ENCODE measurements at regions not wholly inside any gene's neighbourhood (a gene's known extent, or its start where the extent isn't known, plus 50 kb on each side); places are given as distances from the start of the nearest gene placed in this dataset.

- DNase-seq (ENCODE audit: low spot score, unreplicated experiment), result no peak
- no peaks in the 10 kb centered on the region for H3K36me3 Mint-ChIP-seq (ENCODE audit: insufficient read depth)
- no peak overlapping the region for H3K27ac Mint-ChIP-seq
- H3K9me3 Mint-ChIP-seq (ENCODE audit: low read depth), result no peaks in the 10 kb centered on the region
- H3K4me3 Mint-ChIP-seq (ENCODE audit: low read depth), result no peak overlapping the region
- no peaks in the 10 kb centered on the region for H3K27me3 Mint-ChIP-seq
- no peaks in the 10 kb centered on the region for H3K4me1 Mint-ChIP-seq (ENCODE audit: low read depth)
- no peak for TF ChIP-seq CTCF (IDR thresholded peaks at IDR 0.05; ENCODE audit: unreplicated experiment)
Measured at GRCh38 chr2:48901416-48901815, 145.9 kb upstream of the LHCGR start.

GRCh38 chr2:48901015-48901343, 145.5 kb upstream of the LHCGR start:
- H3K9me3 Mint-ChIP-seq (ENCODE audit: low read depth), result no peaks in the 10 kb centered on the region
- DNase-seq (ENCODE audit: low spot score, unreplicated experiment), result no peak
- no peaks in the 10 kb centered on the region for H3K36me3 Mint-ChIP-seq (ENCODE audit: insufficient read depth)
- no peak for TF ChIP-seq CTCF (IDR thresholded peaks at IDR 0.05; ENCODE audit: unreplicated experiment)
- H3K27ac Mint-ChIP-seq, result no peak overlapping the region
- no peak overlapping the region for H3K4me3 Mint-ChIP-seq (ENCODE audit: low read depth)
- H3K27me3 Mint-ChIP-seq, result no peaks in the 10 kb centered on the region
- no peaks in the 10 kb centered on the region for H3K4me1 Mint-ChIP-seq (ENCODE audit: low read depth)

DNA sequence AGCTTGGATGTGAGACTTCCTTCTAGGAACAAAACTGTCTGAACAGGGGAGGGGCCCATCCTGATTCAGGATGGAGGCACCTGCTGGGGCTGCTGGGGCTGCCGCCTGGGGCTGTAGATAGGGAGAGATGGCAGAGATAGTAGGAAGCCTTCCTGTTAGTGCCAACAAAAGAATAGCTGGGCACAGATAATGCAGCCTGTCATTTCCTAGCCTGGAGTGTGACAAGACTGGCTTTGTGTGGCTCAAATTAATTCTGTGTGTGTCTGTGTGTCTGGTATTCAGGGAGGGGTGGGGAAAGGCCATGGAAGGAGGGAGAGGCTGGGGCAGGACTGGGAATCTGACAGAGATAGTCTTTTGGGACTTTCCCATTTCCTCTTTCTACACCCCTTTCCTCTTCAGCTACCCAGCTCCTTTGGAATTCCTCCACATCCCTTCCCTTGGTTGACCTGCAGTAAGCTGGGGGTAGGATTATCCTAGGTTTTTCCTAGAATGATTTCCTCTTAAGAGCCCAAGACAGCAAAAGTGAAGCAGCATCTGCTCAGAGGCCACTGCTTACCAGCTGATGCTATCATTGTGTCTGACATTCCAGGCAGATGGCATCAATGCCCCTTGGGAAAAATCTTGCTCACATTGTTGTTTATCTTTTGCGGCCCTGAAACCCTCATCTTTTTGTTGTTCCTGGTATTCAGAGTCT, 144.9 kb upstream of the LHCGR start:
- TF ChIP-seq CTCF (IDR thresholded peaks at IDR 0.05; ENCODE audit: unreplicated experiment), result no peak
- Mint-ChIP-seq H3K4me1 (ENCODE audit: low read depth) (no peaks in the 10 kb centered on the region), H3K36me3 (ENCODE audit: insufficient read depth) (no peaks in the 10 kb centered on the region), H3K27ac (no peak overlapping the region), H3K4me3 (ENCODE audit: low read depth) (no peak overlapping the region), H3K27me3 (no peaks in the 10 kb centered on the region), H3K9me3 (ENCODE audit: low read depth) (no peaks in the 10 kb centered on the region)
- DNase-seq (ENCODE audit: low spot score, unreplicated experiment), result no peak

GRCh38 chr2:48896870-48897269, 141.3 kb upstream of the LHCGR start:
- no peak overlapping the region for H3K4me3 Mint-ChIP-seq (ENCODE audit: low read depth)
- TF ChIP-seq CTCF (IDR thresholded peaks at IDR 0.05; ENCODE audit: unreplicated experiment), result no peak
- H3K4me1 Mint-ChIP-seq (ENCODE audit: low read depth), result peaks cover 7% of the 10 kb centered on the region
- H3K36me3 Mint-ChIP-seq (ENCODE audit: insufficient read depth), result no peaks in the 10 kb centered on the region
- no peaks in the 10 kb centered on the region for H3K9me3 Mint-ChIP-seq (ENCODE audit: low read depth)
- DNase-seq (ENCODE audit: low spot score, unreplicated experiment), result no peak
- H3K27me3 Mint-ChIP-seq, result no peaks in the 10 kb centered on the region
- H3K27ac Mint-ChIP-seq, result no peak overlapping the region

DNA sequence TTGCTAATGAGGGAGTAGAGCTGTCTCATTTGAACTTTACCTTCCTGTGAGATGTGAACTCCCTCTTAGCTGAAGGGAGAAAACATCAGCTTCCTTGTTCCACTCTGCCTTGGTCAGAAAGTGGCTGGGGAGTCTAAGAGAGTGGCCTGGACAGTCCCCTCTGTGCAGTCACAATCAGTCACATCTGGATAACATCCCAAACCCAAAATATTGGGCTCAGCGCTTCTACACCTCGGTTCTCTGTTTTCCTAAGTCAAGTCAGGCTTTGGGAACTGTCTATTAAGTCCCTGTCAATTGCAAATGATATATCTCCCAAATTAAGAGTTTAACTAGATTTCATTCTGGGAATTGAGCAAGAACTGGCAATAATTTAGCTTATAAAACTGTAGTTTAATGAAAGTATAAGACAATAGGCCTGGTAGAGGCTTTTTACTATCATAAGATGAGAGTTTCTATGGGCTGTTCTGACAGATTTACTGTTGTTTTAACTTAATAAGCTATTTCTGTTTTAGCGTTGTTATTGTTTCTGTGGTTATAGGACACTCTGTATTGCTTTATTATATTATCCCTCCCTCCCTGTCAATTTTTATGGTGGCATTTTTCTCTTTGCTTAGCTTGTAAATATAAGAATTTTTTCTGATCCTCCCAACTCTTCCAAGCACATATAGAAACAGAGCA, 135.1 kb upstream of the LHCGR start:
- H3K27me3 Mint-ChIP-seq, result no peaks in the 10 kb centered on the region
- H3K4me3 Mint-ChIP-seq (ENCODE audit: low read depth), result no peak overlapping the region
- H3K9me3 Mint-ChIP-seq (ENCODE audit: low read depth), result no peaks in the 10 kb centered on the region
- no peaks in the 10 kb centered on the region for H3K36me3 Mint-ChIP-seq (ENCODE audit: insufficient read depth)
- no peak for TF ChIP-seq CTCF (IDR thresholded peaks at IDR 0.05; ENCODE audit: unreplicated experiment)
- DNase-seq (ENCODE audit: low spot score, unreplicated experiment), result no peak
- H3K4me1 Mint-ChIP-seq (ENCODE audit: low read depth), result peaks cover 7% of the 10 kb centered on the region
- no peak overlapping the region for H3K27ac Mint-ChIP-seq
